GM23248 (cell line): ENCODE measurements at regions not wholly inside any gene's neighbourhood (a gene's known extent, or its start where the extent isn't known, plus 50 kb on each side); places are given as distances from the start of the nearest gene placed in this dataset.

ENCODE experiments used
- EZH2 ChIP-seq: fragments of 200-600 bp; sonication (generic); IDR thresholded peaks from 2 replicates; pipeline ENCODE4 v1.6.1; 2018; ENCODE audit warnings: antibody characterized with exemption, mild to moderate bottlenecking; ENCODE audit not compliant: insufficient read depth, poor library complexity, severe bottlenecking
- EZH2phosphoT487 ChIP-seq: fragments of 200-600 bp; sonication (generic); IDR thresholded peaks from 2 replicates; pipeline ENCODE4 v1.6.1; 2018; ENCODE audit warnings: antibody characterized with exemption, moderate library complexity, mild to moderate bottlenecking, low read depth; ENCODE audit not compliant: insufficient read depth

DNA sequence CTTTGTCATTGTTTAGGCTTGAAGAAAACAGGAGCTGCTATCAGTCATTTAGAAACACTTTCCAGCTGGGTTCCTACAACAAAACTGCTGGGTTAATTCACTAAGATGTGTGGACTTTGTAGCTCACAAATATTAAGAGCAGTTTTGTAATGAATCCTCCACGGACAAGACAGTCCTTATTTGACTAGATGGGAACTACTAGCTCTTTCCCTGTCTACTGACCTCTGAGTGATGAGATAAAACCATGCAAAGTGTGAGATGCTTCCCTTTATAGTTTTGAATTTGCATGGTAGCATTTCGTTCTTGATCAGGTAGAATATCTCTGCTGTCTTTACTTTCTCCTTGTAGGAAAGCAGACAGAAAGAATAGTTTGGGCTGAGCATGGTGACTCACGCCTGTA, 72.9 kb upstream of the STXBP6 start:
- TF ChIP-seq EZH2phosphoT487: no peak
- no peak for TF ChIP-seq EZH2
